Inflammatory macrophage treated with lipopolysaccharide for 1 hour (primary cell): ENCODE measurements at regions not wholly inside any gene's neighbourhood (a gene's known extent, or its start where the extent isn't known, plus 50 kb on each side); places are given as distances from the start of the nearest gene placed in this dataset.

Experiments used
- DNase-seq, 2 donors: peaks; one replicate each; pipeline ENCODE4 v3.0.0-alpha.2; 2020 to 2022

- no peak for DNase-seq
Observed at GRCh38 chr3:68032209-68032608, 377.8 kb upstream of the SUCLG2 start.

DNA sequence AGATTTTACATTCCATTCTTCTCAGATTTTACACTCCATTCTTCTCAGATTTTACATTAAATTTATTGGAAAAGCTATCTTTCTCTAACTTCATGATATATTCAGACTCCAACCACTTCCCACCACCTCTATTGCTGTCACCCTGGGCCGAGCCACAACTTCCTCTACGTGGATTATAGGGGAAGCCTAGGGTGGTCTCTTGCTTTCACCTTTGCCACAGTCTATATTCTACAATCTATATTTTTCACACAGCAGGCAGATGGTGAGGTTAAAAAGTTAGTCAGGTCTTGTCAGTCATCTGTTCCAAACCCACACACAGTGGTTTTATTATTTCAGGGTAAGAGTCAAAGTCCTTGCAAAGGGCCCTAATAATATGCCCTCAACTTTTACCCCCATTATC, 370.8 kb upstream of the SUCLG2 start:
- no peak for DNase-seq

DNA sequence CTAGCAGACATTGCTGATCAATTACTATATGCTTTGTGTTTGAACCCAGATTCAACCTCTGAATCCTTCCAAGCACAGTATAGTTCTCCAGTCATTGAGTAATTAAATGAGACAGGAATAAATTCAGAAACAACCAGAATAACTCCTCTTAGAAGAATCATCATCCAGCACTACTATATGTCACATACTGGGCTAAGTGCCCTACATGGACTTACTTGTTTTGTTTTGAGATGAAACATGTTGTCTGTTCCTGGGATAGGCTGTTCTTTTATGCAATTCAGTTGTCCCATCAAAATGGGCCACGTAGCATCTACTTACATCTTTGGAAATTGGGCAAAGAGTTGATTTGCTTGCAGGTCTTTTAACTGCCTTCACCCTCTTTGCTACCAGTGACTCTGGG, 365.5 kb upstream of the SUCLG2 start:
- no peak for DNase-seq

- DNase-seq = no peak
Observed at GRCh38 chr3:68018275-68018674, 363.9 kb upstream of the SUCLG2 start.

- no peak for DNase-seq
Observed at GRCh38 chr3:68017069-68017468, 362.7 kb upstream of the SUCLG2 start.

- no peak for DNase-seq
Observed at GRCh38 chr3:68009900-68010299, 355.5 kb upstream of the SUCLG2 start.

DNA sequence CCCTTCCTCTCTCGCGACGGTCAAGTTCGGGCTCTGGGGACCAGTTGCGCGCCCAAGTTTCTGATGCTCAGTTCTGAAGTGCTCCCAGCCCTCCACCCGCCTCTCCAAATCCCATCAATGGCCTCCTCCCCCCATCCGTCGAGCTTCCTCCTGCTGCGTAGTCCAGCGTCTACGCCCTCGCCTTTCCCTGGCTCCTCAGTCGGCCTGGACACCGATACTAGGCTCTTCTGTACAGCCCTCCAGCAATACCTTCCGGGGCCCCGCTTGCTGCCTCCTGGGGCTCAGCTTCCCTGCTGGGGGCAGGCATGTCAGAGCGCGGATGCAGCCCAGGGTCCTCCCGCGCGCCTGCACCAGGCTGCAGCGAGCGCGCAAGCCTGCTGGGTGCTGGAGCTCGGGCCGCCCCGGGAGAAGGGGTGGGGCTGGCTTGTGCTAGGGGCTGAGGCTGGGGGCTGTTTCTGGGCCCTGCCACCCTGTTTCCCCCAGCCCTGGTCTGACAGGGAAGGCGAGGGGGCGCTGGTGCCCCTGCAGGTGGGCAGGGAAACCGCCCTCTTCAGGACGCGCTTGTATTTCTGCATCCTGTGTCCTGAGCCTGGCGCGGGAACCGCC, 353.3 kb upstream of the SUCLG2 start:
- no peak for DNase-seq

DNA sequence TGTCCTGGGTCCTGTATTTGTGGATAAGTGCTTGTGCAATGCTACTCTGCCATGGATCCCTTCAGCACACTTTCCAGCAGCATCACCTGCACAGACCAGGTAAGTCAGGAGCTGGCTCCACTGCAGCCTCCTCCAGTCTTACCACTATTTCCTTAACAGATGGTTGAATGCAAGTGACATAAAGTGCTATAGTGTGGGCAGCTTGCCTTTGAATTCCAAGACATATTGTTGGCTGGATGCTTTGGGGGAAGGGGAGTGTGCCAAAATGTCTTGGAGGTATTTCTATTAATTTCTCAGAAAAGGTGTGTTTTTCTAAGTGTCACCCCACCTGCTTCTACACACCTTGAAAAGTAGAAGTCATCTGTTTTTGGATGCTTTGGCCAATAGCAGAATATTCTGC, 352.2 kb upstream of the SUCLG2 start:
- DNase-seq = no peak

DNA sequence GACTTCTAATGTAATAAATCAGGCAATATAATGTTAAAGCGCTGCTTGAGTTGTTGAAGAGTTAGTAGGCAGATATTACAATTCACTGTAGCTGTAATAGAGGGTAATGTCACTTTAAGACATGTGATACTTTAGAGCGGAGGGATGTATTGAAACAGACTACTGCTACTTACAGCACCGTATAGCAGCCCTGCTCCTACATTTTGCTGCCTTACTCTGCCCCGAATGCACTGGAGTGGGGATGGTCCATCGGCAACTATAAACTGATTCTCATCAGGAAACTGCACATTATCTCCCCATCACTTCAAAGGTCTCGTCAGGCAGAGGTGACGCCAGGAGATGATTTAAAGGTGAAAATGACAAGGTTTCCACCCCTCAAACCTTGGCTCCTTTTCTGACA, 349.7 kb upstream of the SUCLG2 start:
- no peak for DNase-seq

- no peak for DNase-seq
Observed at GRCh38 chr3:67998281-67998680, 343.9 kb upstream of the SUCLG2 start.

- no peak for DNase-seq
Observed at GRCh38 chr3:67995206-67995605, 340.8 kb upstream of the SUCLG2 start.

DNA sequence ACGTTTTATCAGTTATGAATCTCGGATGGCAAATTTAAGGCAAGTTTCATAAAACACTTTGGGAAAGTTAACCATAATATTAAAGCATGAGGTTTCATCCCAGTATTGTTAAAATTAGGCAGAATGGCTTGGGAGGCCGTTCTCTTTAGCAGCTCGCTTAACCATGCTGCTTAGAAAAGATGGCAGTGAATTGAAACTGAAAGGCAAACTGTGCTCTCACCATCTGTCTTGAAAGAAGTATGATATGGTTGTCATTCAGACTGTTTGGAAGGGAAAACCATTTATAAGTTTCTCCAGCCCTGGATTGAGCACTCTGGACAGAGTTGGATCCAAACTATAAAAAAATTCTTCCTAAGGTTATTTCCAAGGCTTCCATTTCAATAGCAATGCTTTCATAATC, 332.3 kb upstream of the SUCLG2 start:
- DNase-seq = no peak

- DNase-seq = no peak
Observed at GRCh38 chr3:67983166-67983565, 328.8 kb upstream of the SUCLG2 start.

GRCh38 chr3:67981077-67981476, 326.7 kb upstream of the SUCLG2 start:
- no peak for DNase-seq

- DNase-seq = no peak
Observed at GRCh38 chr3:67979342-67979741, 324.9 kb upstream of the SUCLG2 start.

DNA sequence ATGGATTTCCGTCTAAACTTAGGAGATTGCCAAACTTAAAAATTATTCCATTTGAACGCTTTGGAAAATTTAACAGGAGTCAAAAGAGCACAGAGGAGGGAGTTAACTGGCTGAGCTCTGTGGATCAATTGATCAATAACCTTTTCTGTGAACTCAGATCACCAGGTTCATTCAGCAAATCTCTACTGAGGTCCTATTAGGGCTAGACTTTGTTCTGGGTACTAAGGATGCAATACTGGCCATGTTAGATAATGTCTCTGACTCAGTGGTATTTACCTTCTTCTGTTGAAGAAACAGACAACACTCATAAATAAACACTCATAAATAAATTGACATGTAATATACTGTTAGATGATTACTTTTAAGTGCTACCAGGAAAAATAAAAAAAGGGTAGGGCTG, 323.4 kb upstream of the SUCLG2 start:
- DNase-seq = no peak

- no peak for DNase-seq
Observed at GRCh38 chr3:67976663-67977062, 322.3 kb upstream of the SUCLG2 start.

GRCh38 chr3:67964596-67964995, 310.2 kb upstream of the SUCLG2 start:
- no peak for DNase-seq

DNA sequence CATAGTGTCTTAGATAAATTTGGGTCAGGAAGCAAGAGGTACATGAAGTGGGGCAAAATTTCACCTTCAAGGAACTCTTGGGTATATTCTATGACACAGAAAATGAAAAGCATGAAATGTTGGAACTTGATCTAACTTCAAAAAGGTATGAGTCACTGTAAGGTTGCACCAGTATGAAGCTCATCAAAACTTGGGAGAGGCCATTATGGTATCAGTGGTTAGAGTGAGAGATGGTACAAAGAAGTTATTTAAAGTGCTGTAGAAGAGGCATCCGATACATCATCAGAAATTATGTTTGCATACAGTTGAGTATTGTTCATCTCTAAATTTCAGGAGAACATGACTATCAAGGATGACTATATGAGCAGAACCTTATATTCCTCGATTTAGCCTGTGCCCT, 302.9 kb upstream of the SUCLG2 start:
- no peak for DNase-seq

GRCh38 chr3:67947808-67948508, 293.5 kb upstream of the SUCLG2 start:
- no peak for DNase-seq

DNA sequence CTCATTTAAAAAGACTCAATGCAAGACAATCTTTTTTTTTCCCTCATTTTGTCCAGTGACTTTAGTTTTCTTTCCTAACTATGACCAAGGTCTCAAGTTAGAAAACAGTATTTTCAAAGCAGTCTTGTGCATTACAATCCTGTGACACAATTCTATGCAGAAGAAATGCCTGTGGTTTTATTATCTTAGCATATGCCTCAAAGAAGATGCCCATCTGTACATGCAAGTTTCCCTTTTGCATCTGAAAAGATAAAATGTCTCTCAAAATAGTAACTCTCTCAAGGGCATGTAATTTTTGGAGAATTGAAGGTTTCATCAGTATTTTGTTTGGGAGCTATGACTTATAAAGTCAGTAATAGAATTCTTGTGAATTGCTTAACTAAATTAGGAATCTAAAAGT, 292.0 kb upstream of the SUCLG2 start:
- DNase-seq = no peak

- DNase-seq = no peak
Observed at GRCh38 chr3:67943546-67943945, 289.1 kb upstream of the SUCLG2 start.

DNA sequence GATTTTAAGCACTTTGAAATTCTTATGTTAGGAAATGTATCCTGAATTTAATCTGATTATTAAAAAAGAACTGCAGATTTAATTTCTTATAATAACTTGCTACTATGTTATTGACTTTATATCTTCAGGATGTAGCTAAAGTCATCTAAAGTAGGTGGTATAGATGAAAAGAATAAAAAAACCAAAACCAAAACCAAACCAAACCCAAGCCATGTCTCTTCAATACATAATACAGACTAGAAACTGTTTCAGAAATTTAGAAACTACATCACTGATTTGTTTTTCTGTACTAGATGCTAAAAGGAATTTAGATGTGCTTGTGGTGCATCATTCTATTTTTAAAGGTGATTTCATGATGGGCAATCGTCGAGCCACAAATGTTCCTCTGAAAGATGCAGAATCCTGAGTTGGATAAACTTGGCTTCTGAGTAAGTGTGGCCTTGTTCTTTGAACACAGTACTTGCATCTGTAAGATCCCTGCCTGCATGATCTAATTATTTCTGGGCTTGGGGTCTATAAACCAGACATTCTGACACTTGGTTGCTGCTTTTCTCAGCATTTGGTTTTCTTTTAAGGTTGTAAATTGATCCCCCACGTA, 287.1 kb upstream of the SUCLG2 start:
- DNase-seq = no peak

DNA sequence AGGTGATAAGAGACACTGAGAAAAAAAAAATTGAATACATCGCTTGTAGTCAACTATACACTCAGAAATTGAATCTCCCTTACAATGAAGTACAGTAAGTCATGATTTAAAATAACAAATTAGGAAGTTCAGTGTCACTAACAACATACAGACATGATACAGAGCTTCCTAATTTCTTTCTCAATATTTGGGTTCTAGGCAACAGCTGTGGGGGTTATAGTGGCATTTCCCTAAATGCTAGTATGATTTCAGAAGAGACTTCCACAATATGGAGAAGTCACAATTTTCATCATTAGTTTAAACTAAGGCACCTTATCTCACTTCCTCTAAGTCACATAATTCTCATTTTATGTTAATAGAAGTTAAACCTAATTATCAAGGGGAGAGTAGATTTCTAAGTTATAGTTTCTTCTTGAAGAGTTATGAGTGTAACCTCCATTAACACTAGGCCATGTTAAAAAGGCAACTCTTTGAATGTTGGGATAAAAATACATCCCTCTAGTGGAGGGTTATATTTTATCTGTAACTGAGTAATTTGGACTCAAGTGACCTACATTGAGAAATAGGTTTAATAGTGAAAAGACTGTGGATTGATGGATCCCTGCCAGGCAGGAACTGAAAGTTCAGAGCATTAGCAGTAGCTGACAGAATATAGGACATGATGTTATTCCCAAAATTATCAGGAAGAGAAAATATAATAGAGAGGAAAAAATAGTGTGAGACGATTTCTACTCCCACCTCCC, 286.0 kb upstream of the SUCLG2 start:
- DNase-seq = peak; percentile 74 to 87
